OCI-LY3 (cell line): ENCODE measurements at regions not wholly inside any gene's neighbourhood (a gene's known extent, or its start where the extent isn't known, plus 50 kb on each side); places are given as distances from the start of the nearest gene placed in this dataset.

Experiments used
- EZH2phosphoT487 ChIP-seq: fragments of 200-600 bp; shearing (Covaris generic); IDR thresholded peaks from 2 replicates; pipeline ENCODE4 v1.6.1; 2018; ENCODE audit warnings: antibody characterized with exemption, mixed run types, low read depth
- TF ChIP-seq, protein P1 (sequence below): fragments of 200-600, 300-600 bp; sonication (generic); IDR thresholded peaks from 2 replicates; pipeline ENCODE4 v1.5.1; 2014; ENCODE audit warnings: antibody characterized with exemption, low read length, low read depth

DNA sequence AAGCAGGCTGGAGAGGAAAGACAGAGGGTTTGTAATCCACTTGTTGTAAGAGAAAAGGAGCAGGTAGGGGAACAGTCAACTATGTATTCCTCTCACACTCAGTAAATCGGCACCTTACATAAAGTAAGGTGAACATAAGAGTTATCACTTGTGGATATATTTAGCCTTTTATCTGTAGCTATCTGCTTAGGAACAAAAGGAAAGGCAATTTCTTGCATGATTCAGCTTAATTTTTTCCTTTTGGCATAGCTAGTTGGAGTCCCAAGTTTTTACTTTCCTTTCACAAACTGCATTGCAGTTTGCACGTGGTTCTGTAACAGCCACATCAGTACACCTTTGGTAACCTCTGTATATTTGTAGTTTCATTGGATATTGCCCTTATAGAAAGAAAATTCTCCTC lies 250.9 kb upstream of the PIK3R1 start:
- TF ChIP-seq, protein P1, sequence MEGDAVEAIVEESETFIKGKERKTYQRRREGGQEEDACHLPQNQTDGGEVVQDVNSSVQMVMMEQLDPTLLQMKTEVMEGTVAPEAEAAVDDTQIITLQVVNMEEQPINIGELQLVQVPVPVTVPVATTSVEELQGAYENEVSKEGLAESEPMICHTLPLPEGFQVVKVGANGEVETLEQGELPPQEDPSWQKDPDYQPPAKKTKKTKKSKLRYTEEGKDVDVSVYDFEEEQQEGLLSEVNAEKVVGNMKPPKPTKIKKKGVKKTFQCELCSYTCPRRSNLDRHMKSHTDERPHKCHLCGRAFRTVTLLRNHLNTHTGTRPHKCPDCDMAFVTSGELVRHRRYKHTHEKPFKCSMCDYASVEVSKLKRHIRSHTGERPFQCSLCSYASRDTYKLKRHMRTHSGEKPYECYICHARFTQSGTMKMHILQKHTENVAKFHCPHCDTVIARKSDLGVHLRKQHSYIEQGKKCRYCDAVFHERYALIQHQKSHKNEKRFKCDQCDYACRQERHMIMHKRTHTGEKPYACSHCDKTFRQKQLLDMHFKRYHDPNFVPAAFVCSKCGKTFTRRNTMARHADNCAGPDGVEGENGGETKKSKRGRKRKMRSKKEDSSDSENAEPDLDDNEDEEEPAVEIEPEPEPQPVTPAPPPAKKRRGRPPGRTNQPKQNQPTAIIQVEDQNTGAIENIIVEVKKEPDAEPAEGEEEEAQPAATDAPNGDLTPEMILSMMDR, result no peak
- TF ChIP-seq EZH2phosphoT487, result no peak
